Right lobe of liver (tissue), 6 donors: ENCODE measurements at regions not wholly inside any gene's neighbourhood (a gene's known extent, or its start where the extent isn't known, plus 50 kb on each side); places are given as distances from the start of the nearest gene placed in this dataset.

Source experiments
- ATAC-seq, 4 donors: fragments of 200-7000 bp; cut with Tn5 transposase; one replicate each; pipeline ENCODE4 v1.9.1; 2020; ENCODE audit warnings: mild to moderate bottlenecking in 4 of 4, moderate library complexity in 4 of 4
- DNase-seq, 3 donors: peaks; one replicate each; pipeline ENCODE4 v3.0.0-alpha.2; 2020
- H3K27ac ChIP-seq, 3 donors: fragments of 200-600 bp; one replicate each; pipeline ENCODE4 v1.8.0; 2022
- H3K27me3 ChIP-seq, 2 donors: fragments of 200-600 bp; one replicate each; pipeline ENCODE4 v1.8.0; 2022
- H3K36me3 ChIP-seq, 4 donors: fragments of 200-600 bp; sonication (generic) in 1 of 4; one replicate each; pipeline versions ENCODE4 v1.5.1 to v1.8.0; 2017 to 2022; ENCODE audit warnings: control low read depth in 1 of 4
- H3K4me1 ChIP-seq, 4 donors: fragments of 200-600 bp; sonication (generic) in 1 of 4; one replicate each; pipeline versions ENCODE4 v1.5.1 to v1.8.0; 2017 to 2022; ENCODE audit warnings: control low read depth in 1 of 4
- H3K4me3 ChIP-seq, 3 donors: fragments of 200-600 bp; one replicate each; pipeline ENCODE4 v1.8.0; 2022
- H3K9me3 ChIP-seq, 4 donors: fragments of 200-600 bp; sonication (generic) in 1 of 4; one replicate each; pipeline versions ENCODE4 v1.5.1 to v1.8.0; 2017 to 2022; ENCODE audit warnings: control low read depth in 1 of 4
- POLR2A ChIP-seq: fragments of 450-650 bp; IDR thresholded peaks from one replicate; pipeline ENCODE4 v1.6.1; 2017; ENCODE audit warnings: antibody characterized with exemption, mild to moderate bottlenecking
- WGBS: methylation state at CpG from one replicate; pipeline ENCODE4 v1.1.6; 2018; ENCODE audit warnings: low coverage, low lambda C conversion rate; ENCODE audit not compliant: insufficient coverage; ENCODE audit errors: missing lambda C conversion rate; 5-methylcytosine and 5-hydroxymethylcytosine counted together
- intact Hi-C, 2 donors: fragments of 100-400 bp; cut with DNase I; formaldehyde crosslinking; loops; one replicate each; pipeline versions ENCODE4 v1.11.2 to v1.14.1; 2022
- TF ChIP-seq, protein P1 (sequence below), 4 donors: fragments of 200-600 bp in 3 of 4; fragments of 450-650 bp in 1 of 4; IDR thresholded peaks; one replicate each; pipeline versions ENCODE4 v1.5.1 to v1.8.0; 2016 to 2022; ENCODE audit warnings: antibody characterized with exemption in 4 of 4, mild to moderate bottlenecking in 2 of 4
- donor health status: DM: no; HTN: yes; CAD: no.
- donor health status: DM: no; HTN: no; CAD: no.
- donor health status: DM: no; HTN: no; CAD: no.
- donor health status: DM: no; HTN: yes; CAD: no.
- donor health status: DM: no; HTN: yes; CAD: no.

DNA sequence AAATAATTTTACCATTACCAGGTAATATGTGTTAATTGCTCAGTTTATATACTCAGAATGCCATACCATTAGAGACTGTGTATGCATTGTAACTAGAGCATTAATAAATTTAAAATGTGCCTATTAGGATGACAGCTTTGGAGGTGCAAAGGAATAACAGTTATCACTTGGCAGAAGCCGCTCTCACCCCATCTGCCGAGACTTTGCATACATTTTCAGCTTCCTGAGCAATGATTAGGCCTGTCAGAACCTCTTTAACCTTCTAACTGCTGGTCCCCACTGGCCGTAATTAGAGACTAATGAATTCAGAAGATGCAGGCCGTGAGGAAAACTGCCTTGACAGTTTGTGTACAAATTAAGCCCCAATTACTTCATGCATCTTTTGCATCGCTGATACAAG, 158.0 kb upstream of the PROX1 start:
- TF ChIP-seq, protein P1, sequence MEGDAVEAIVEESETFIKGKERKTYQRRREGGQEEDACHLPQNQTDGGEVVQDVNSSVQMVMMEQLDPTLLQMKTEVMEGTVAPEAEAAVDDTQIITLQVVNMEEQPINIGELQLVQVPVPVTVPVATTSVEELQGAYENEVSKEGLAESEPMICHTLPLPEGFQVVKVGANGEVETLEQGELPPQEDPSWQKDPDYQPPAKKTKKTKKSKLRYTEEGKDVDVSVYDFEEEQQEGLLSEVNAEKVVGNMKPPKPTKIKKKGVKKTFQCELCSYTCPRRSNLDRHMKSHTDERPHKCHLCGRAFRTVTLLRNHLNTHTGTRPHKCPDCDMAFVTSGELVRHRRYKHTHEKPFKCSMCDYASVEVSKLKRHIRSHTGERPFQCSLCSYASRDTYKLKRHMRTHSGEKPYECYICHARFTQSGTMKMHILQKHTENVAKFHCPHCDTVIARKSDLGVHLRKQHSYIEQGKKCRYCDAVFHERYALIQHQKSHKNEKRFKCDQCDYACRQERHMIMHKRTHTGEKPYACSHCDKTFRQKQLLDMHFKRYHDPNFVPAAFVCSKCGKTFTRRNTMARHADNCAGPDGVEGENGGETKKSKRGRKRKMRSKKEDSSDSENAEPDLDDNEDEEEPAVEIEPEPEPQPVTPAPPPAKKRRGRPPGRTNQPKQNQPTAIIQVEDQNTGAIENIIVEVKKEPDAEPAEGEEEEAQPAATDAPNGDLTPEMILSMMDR (IDR thresholded peaks at IDR 0.05): no peak
- no peak for TF ChIP-seq POLR2A
- no peak for ATAC-seq
- H3K4me3 ChIP-seq: no peak overlapping the region
- 73% methylated on average over 3 of the region's 5 CpGs for WGBS
- DNase-seq: no peak
- intact Hi-C loops: no loop called here
- no peaks in the 10 kb centered on the region for H3K27me3 ChIP-seq
- H3K36me3 ChIP-seq: no peaks in the 10 kb centered on the region
- H3K27ac ChIP-seq: no peak overlapping the region
- H3K9me3 ChIP-seq: no peaks in the 10 kb centered on the region
- no peaks in the 10 kb centered on the region for H3K4me1 ChIP-seq

DNA sequence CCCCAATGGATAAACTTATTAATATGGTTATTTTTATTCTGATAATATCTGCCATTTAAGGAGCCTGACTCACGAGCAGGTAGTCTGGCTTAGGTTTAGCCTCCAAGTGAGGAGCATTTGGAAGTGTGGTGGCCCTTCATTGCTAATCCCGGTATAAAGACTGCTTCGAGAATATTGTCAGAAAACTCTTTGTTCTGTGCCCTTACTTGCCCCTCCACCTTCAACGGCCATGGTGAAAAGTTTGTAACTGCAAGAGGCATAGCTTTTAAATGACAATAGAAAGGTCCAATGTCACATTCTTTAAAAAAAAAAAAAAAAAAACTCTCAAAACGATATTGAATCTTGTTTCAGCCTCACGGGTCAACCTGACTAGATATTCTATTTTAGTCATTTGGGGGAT, 157.4 kb upstream of the PROX1 start:
- intact Hi-C loops: no loop called here
- no peaks in the 10 kb centered on the region for H3K9me3 ChIP-seq
- H3K27me3 ChIP-seq: no peaks in the 10 kb centered on the region
- ATAC-seq (no peak), DNase-seq (no peak)
- no peak overlapping the region for H3K4me3 ChIP-seq
- WGBS: 89% methylated on average over 6 of the region's 6 CpGs
- H3K27ac ChIP-seq: no peak overlapping the region
- no peak for TF ChIP-seq POLR2A
- no peaks in the 10 kb centered on the region for H3K4me1 ChIP-seq
- H3K36me3 ChIP-seq: no peaks in the 10 kb centered on the region

DNA sequence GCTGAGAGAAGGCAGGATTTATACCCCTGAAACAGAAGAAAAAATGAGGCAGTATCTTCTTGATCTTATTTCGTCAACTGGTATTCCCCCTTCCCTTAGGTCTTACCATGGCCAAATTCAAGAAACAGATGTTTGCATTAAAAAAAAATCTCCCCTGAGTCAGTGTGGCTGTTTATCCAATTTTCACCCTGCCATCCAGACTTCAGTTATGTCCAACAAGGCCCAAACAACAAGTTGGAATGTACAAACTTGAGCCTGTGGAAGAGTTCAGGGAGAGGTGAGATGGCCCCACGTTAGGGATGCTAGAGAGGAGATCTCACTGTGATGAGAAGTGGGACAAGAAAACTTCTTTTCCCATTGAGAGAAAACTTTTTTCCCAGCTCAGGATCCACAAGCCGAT, 147.2 kb upstream of the PROX1 start:
- no peaks in the 10 kb centered on the region for H3K4me1 ChIP-seq
- DNase-seq: no peak
- no peak overlapping the region for H3K4me3 ChIP-seq
- WGBS: 77% methylated on average over 3 of the region's 3 CpGs
- no peaks in the 10 kb centered on the region for H3K27me3 ChIP-seq
- H3K9me3 ChIP-seq: no peaks in the 10 kb centered on the region
- intact Hi-C loops: no loop called here
- ATAC-seq: no peak
- TF ChIP-seq POLR2A: no peak
- TF ChIP-seq, protein P1 (IDR thresholded peaks at IDR 0.05): no peak
- H3K27ac ChIP-seq: no peak overlapping the region
- H3K36me3 ChIP-seq: no peaks in the 10 kb centered on the region

DNA sequence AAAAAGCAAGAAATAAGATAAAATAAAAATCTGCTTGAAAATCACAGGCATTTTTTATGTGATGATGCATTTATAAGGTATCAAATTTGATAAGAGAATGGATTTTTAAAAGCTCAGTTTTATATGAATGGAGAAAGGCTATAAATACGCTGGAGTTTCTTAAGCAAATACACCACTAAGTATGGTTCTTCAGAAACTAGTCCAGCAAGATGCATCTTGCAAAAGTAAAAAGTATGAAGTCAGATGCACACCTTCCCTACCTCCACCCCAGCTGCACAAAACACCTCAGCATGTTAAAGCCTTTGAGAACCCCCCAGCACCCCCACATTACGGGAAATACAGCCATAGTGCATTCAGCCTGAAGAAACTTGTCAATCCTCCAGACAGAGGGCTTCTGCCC, 143.1 kb upstream of the PROX1 start:
- no peak overlapping the region for H3K27ac ChIP-seq
- H3K4me1 ChIP-seq: no peaks in the 10 kb centered on the region
- 96% methylated on average over 2 of the region's 2 CpGs for WGBS
- intact Hi-C loops: no loop called here
- DNase-seq (no peak), ATAC-seq (no peak)
- H3K36me3 ChIP-seq: no peaks in the 10 kb centered on the region
- H3K4me3 ChIP-seq: no peak overlapping the region
- TF ChIP-seq, protein P1 (IDR thresholded peaks at IDR 0.05): no peak
- TF ChIP-seq POLR2A: no peak
- H3K27me3 ChIP-seq: no peaks in the 10 kb centered on the region
- no peaks in the 10 kb centered on the region for H3K9me3 ChIP-seq

DNA sequence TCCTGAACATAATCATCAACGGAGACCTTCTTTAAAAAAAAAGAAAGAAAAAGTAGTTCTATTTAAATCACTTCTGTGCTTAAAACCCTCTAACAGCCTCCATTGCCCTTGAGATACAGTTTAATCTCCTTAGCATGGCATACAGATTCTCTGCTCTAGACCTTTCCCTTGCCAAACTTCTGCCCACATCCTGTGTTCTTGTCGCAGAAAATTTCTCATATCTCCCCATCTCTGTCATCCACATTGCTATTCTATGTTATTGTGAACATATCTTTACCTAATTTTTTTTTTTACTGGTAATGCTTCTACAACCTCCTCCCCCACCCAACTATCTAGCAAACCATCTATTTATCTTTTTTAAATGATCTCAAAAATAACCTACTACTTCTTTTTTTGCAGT, 135.7 kb upstream of the PROX1 start:
- DNase-seq: no peak
- Histone ChIP-seq H3K4me3 (no peak overlapping the region), H3K36me3 (no peaks in the 10 kb centered on the region), H3K9me3 (no peaks in the 10 kb centered on the region), H3K27me3 (no peaks in the 10 kb centered on the region), H3K27ac (no peak overlapping the region), H3K4me1 (no peaks in the 10 kb centered on the region)
- no peak for TF ChIP-seq POLR2A
- TF ChIP-seq, protein P1 (IDR thresholded peaks at IDR 0.05): no peak
- intact Hi-C loops: no loop called here
- no peak for ATAC-seq
- WGBS: 41% methylated on average over 2 of the region's 2 CpGs
